Ascending aorta (tissue), 2 donors: ENCODE measurements at regions not wholly inside any gene's neighbourhood (a gene's known extent, or its start where the extent isn't known, plus 50 kb on each side); places are given as distances from the start of the nearest gene placed in this dataset.

Experiments used
- DNase-seq, 2 donors: peaks; one replicate each; pipeline ENCODE4 v3.0.0-alpha.2; 2019; ENCODE audit warnings: low spot score in 2 of 2
- H3K27ac ChIP-seq, 2 donors: fragments of 200-600 bp; sonication (generic); one replicate each; pipeline ENCODE4 v1.5.1; 2016 to 2017; ENCODE audit warnings: mild to moderate bottlenecking in 1 of 2
- H3K27me3 ChIP-seq: fragments of 200-600 bp; sonication (generic); one replicate; pipeline ENCODE4 v1.5.1; 2017
- H3K36me3 ChIP-seq, 2 donors: fragments of 200-600 bp; sonication (generic); one replicate each; pipeline ENCODE4 v1.5.1; 2016
- H3K4me1 ChIP-seq, 2 donors: fragments of 200-600 bp; sonication (generic); one replicate each; pipeline ENCODE4 v1.5.1; 2016 to 2017; ENCODE audit warnings: mild to moderate bottlenecking in 1 of 2
- H3K4me3 ChIP-seq, 2 donors: fragments of 200-600 bp; sonication (generic); one replicate each; pipeline ENCODE4 v1.5.1; 2016 to 2017; ENCODE audit warnings: mild to moderate bottlenecking in 1 of 2
- H3K9me3 ChIP-seq, 2 donors: fragments of 200-600 bp; sonication (generic); one replicate each; pipeline ENCODE4 v1.5.1; 2016
- intact Hi-C: fragments of 100-400 bp; cut with DNase I; formaldehyde crosslinking; loops from one replicate; pipeline ENCODE4 v1.15.1; 2023
- TF ChIP-seq, protein P1 (sequence below), 3 experiments: fragments of 200-600 bp in 2 of 3; fragments of 450-650 bp in 1 of 3; sonication (generic) in 2 of 3; IDR thresholded peaks; one replicate each; pipeline ENCODE4 v1.5.1; 2016 to 2019; ENCODE audit warnings: antibody characterized with exemption in 3 of 3, mild to moderate bottlenecking in 1 of 3, moderate library complexity in 1 of 3

DNA sequence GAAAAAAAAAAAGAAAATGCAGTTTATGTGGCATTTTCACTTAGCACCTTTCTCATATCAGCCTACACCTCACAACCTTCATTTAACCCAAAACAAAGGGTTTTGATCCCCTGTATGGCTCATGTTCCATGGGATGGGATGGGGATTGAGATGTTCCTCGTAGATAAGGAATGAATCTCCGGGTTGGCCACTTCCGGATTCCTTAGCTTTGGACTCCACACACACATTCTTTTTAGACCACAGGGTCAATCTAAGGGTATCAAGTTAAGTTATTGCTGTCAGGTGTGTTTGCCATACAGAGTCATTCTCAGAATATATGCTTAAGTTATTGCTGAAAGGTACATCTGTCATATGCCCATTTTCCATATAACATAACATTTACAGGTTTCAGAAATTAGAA lies 301.4 kb upstream of the TGFBR2 start:
- Histone ChIP-seq H3K4me3 (no peak overlapping the region), H3K27ac (no peak overlapping the region), H3K36me3 (no peaks in the 10 kb centered on the region), H3K4me1 (peaks cover 0 to 3% of the 10 kb centered on the region in 2 donors), H3K9me3 (no peaks in the 10 kb centered on the region), H3K27me3 (no peaks in the 10 kb centered on the region)
- intact Hi-C loops: no loop called here
- TF ChIP-seq, protein P1, sequence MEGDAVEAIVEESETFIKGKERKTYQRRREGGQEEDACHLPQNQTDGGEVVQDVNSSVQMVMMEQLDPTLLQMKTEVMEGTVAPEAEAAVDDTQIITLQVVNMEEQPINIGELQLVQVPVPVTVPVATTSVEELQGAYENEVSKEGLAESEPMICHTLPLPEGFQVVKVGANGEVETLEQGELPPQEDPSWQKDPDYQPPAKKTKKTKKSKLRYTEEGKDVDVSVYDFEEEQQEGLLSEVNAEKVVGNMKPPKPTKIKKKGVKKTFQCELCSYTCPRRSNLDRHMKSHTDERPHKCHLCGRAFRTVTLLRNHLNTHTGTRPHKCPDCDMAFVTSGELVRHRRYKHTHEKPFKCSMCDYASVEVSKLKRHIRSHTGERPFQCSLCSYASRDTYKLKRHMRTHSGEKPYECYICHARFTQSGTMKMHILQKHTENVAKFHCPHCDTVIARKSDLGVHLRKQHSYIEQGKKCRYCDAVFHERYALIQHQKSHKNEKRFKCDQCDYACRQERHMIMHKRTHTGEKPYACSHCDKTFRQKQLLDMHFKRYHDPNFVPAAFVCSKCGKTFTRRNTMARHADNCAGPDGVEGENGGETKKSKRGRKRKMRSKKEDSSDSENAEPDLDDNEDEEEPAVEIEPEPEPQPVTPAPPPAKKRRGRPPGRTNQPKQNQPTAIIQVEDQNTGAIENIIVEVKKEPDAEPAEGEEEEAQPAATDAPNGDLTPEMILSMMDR (IDR thresholded peaks at IDR 0.05): no peak
- no peak for DNase-seq

DNA sequence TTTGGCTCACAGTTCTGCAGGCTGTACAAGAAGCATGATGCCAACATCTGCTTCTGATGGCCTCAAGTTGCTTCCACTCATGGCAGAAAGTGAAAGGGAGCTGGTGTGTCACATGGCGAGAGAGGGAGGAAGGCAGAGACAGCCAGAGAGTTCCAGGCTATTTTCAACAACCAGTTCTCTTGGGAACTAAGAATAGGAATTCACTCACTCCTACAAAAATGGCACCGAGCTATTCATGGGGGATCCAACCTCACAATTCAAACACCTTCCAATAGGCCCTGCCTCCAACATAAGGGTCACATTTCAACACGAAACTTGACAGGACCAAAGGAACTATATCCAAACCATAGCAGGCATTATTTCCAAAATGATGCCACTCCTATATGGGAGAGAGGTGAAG lies 299.5 kb upstream of the TGFBR2 start:
- Histone ChIP-seq H3K36me3 (no peaks in the 10 kb centered on the region), H3K9me3 (no peaks in the 10 kb centered on the region), H3K4me3 (no peak overlapping the region), H3K27me3 (no peaks in the 10 kb centered on the region), H3K4me1 (peaks cover 0 to 3% of the 10 kb centered on the region in 2 donors), H3K27ac (no peak overlapping the region)
- no peak for DNase-seq
- intact Hi-C loops: no loop called here
- TF ChIP-seq, protein P1 (IDR thresholded peaks at IDR 0.05): no peak

DNA sequence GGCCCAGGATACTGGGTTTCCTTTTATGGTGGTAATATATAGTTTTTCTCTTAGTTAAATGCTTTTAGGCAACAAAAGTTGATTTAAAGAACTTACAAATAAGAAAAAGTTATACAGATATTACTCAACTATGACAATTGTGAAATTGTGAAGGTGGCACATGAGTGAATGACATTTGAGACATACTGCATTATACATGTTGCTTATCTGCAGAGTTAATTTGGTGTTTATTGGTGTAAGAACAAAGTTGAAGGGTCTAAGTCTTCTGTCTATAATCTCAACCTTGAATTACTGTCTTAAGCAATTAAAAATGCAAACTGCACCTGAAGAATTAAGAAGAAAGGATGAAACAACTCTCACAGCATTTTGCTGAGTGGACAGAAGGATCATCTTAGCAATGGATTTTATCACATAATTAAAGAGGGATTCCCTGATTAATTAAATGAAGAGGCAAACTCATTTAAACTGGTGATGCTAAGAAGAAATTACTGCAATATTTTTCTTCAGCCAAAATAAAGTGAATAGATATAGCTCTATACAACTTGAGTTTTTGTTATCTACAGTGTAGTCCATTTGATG lies 298.9 kb upstream of the TGFBR2 start:
- DNase-seq: no peak
- Histone ChIP-seq H3K4me1 (peaks cover 0 to 3% of the 10 kb centered on the region in 2 donors), H3K27ac (peak overlapping the region in 1 of 2 donors; percentile 50), H3K9me3 (no peaks in the 10 kb centered on the region), H3K36me3 (no peaks in the 10 kb centered on the region), H3K27me3 (no peaks in the 10 kb centered on the region), H3K4me3 (no peak overlapping the region)
- intact Hi-C loops: no loop called here
- TF ChIP-seq, protein P1 (IDR thresholded peaks at IDR 0.05): no peak

DNA sequence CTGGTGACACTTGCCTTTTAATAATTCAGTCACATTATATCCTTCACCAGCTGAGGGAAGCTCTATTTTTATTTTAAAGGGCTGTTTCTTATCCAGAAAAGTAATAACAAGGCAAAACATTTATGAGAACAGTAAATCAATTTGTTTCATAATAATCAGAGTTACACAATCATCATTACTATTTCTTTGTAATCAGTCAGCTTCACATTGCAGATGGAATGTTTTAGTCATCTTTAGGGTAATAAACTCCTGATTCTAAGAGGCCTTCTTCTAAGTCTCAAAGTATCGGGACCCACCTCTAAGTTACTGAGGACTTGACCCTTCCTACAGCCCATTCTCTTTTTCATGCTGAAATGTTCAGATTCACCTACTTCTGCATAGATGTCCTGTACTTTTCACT lies 298.3 kb upstream of the TGFBR2 start:
- no peaks in the 10 kb centered on the region for H3K27me3 ChIP-seq
- H3K36me3 ChIP-seq: no peaks in the 10 kb centered on the region
- intact Hi-C loops: no loop called here
- TF ChIP-seq, protein P1 (IDR thresholded peaks at IDR 0.05): no peak
- no peaks in the 10 kb centered on the region for H3K9me3 ChIP-seq
- H3K27ac ChIP-seq: peak overlapping the region; percentile 39 to 50
- H3K4me3 ChIP-seq: no peak overlapping the region
- DNase-seq: no peak
- H3K4me1 ChIP-seq: peaks cover 0 to 3% of the 10 kb centered on the region in 2 donors

DNA sequence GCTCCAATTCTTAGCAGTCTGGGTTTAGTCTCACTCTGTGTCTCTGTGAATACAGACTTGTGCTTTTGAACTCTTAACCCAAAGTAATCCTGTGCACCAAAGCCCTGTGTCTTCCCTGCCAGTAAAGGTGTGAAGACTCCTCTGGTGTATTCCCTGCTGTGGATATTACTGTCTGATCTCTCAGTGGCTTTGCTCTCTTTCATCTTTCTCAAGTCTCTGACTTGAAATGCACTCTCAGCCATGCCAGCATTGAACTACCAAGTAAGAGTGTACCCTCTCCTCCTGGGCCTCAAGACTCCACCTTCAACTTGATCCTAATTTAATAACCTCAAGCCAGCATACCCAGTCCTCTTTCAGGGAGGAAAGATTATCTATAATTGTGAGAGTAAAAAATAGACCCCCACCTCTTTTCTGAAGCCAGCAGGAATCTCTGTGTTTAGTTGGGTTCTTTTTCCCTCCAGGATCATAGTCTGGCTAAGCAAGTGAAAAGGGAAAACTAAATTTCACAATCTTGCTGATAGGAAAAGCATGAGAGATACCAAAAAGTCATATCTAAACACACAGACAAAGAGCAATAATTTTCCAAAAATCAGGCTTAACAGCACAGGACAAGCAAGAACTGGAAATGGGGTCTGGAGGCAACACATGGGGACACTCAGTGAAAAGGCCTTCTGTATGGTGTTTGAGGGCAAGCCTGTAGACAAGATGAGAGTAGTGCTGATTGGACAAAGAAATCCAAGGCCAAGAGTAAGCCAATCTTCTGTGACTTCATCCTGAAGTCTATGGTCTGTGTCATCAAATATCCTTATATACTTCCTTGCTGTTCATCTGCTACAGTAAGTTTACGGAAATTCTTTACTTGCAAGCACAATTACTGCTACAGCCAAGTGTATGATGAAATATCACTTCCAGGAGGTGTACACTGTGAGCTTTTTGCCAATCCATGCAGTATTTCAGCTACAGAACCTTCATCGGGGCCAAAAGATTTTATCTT lies 296.1 kb upstream of the TGFBR2 start:
- Histone ChIP-seq H3K4me1 (peaks cover 0 to 3% of the 10 kb centered on the region in 2 donors), H3K27ac (no peak overlapping the region), H3K9me3 (no peaks in the 10 kb centered on the region), H3K36me3 (no peaks in the 10 kb centered on the region), H3K4me3 (no peak overlapping the region), H3K27me3 (no peaks in the 10 kb centered on the region)
- no peak for DNase-seq
- TF ChIP-seq, protein P1 (IDR thresholded peaks at IDR 0.05): no peak
- intact Hi-C loops: no loop called here
